ENCODE measurements at regions not wholly inside any gene's neighbourhood (a gene's known extent, or its start where the extent isn't known, plus 50 kb on each side); places are given as distances from the start of the nearest gene placed in this dataset.
"Not testable (repeated sequence)": the region's sequence is repeated elsewhere in the genome, so short reads cannot be mapped to it uniquely, and the experiment has no call there.

DNA sequence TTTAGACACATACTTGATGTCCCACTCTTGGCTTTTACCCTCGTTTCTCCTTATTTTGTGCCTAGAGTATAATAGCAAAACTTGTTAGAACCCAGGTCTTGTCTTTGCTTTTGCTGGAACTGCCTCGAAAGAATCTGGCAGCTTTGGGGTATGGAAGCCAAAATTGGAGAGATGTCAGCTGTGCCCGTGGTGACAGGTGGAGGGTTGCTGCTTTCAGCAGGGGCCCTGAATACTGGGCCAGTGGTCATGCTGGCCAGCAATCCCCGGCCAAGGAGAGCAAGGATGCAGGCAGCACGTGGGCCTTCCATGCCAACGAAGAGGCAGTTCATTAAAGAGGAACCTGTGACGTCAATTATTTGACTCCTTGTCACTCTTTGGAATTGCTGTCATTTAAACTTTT is 181.1 kb downstream of the HIPK3 start:
- H3K4me1 Mint-ChIP-seq (ENCODE audit: low read depth), result no peaks in the 10 kb centered on the region
- intact Hi-C loops (cut with micrococcal nuclease), result no loop called here
- H3K9me3 Mint-ChIP-seq, result peaks cover 7% of the 10 kb centered on the region
- POLR2A ChIA-PET, result no interaction called here
- no peak for ATAC-seq
- CTCF ChIA-PET, result no interaction called here
- no peak overlapping the region for H3K27ac Mint-ChIP-seq
- no peak overlapping the region for H3K4me3 Mint-ChIP-seq
- peaks cover 5% of the 10 kb centered on the region for H3K27me3 Mint-ChIP-seq
- DNase-seq, result no peak
- no peaks in the 10 kb centered on the region for H3K36me3 Mint-ChIP-seq (ENCODE audit: low read depth)
- no peak for TF ChIP-seq CTCF (IDR thresholded peaks at IDR 0.05)

DNA sequence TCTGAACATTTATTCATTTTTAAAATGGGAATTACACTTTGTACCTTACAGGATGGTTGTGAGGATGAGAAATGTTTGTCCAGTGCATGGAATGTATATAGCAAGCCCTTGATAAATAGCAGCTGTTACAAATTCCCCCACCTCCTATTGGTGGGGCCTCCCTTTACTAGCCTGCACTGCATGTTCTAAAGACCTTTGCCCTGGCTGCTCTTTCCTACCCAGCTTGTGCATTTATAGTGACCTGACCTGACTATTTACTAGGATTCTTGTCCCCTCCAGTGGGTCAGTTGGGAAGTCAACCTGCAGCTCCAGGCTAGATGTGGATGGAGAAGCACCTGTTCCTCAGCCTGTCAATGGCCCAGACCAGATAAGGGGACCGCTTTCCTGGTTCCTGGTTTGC is 180.3 kb downstream of the HIPK3 start:
- no peak for TF ChIP-seq CTCF (IDR thresholded peaks at IDR 0.05)
- Mint-ChIP-seq H3K27ac (no peak overlapping the region), H3K9me3 (peaks cover 7% of the 10 kb centered on the region), H3K36me3 (ENCODE audit: low read depth) (no peaks in the 10 kb centered on the region), H3K4me1 (ENCODE audit: low read depth) (no peaks in the 10 kb centered on the region), H3K27me3 (peaks cover 3% of the 10 kb centered on the region), H3K4me3 (no peak overlapping the region)
- CTCF ChIA-PET, result no interaction called here
- intact Hi-C loops (cut with micrococcal nuclease), result no loop called here
- POLR2A ChIA-PET, result no interaction called here
- ATAC-seq (no peak), DNase-seq (no peak)

DNA sequence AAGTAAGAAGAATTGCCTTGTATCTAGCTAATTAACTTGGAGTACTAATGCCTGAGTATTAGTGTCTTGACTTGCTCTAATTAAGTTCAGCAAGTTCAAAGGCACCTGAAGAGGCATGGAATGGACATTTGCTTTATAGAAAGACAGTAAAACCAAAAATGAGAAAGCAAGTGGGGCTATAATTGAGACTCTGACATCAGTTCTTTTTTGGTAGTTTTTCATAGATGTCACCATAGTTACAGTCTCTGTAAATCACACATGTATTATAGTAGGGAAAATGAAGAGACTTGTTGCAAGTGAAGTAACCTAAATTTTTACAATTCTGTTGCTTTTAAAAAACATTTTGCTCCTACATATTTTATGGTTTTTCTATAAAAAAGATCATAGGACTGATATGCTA is 178.0 kb downstream of the HIPK3 start:
- Mint-ChIP-seq H3K9me3 (peaks cover 7% of the 10 kb centered on the region), H3K4me1 (ENCODE audit: low read depth) (no peaks in the 10 kb centered on the region), H3K27ac (no peak overlapping the region), H3K36me3 (ENCODE audit: low read depth) (no peaks in the 10 kb centered on the region), H3K27me3 (peaks cover 10% of the 10 kb centered on the region), H3K4me3 (no peak overlapping the region)
- DNase-seq (no peak), ATAC-seq (no peak)
- TF ChIP-seq CTCF (IDR thresholded peaks at IDR 0.05), result no peak
- POLR2A ChIA-PET, result no interaction called here
- CTCF ChIA-PET, result interaction anchor here (1.7 kb wide), 1 partner anchor 10 kb away, joined by 5 read pairs; no protein-coding TSS in a partner anchor
- intact Hi-C loops (cut with micrococcal nuclease), result no loop called here

GRCh38 chr11:33434294-33434693 is 177.1 kb downstream of the HIPK3 start:
- Mint-ChIP-seq H3K4me1 (ENCODE audit: low read depth) (no peaks in the 10 kb centered on the region), H3K27ac (no peak overlapping the region), H3K4me3 (no peak overlapping the region), H3K27me3 (peaks cover 15% of the 10 kb centered on the region), H3K9me3 (peaks cover 7% of the 10 kb centered on the region), H3K36me3 (ENCODE audit: low read depth) (no peaks in the 10 kb centered on the region)
- CTCF ChIA-PET, result no interaction called here
- intact Hi-C loops (cut with micrococcal nuclease), result no loop called here
- TF ChIP-seq CTCF (IDR thresholded peaks at IDR 0.05), result no peak
- ATAC-seq (no peak), DNase-seq (no peak)
- POLR2A ChIA-PET, result no interaction called here

DNA sequence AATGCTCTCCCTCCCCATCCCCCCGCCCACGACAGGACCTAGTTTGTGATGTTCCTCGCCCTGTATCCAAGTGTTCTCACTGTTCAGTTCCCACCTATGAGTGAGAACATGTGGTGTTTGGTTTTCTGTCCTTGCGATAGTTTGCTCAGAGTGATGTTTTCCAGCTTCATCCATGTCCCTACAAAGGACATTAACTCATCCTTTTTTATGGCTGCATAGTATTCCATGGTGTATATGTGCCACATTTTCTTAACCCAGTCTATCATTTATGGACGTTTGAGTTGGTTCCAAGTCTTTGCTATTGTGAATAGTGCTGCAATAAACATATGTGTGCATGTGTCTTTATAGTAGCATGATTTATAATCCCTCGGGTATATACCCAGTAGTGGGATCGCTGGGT is 171.3 kb downstream of the HIPK3 start:
- ATAC-seq; H3K9me3 Mint-ChIP-seq; H3K4me1 Mint-ChIP-seq (ENCODE audit: low read depth); H3K4me3 Mint-ChIP-seq; POLR2A ChIA-PET; CTCF ChIA-PET; H3K36me3 Mint-ChIP-seq (ENCODE audit: low read depth); intact Hi-C loops (cut with micrococcal nuclease); H3K27ac Mint-ChIP-seq; DNase-seq: not testable (repeated sequence)
- peaks cover 21% of the 10 kb centered on the region for H3K27me3 Mint-ChIP-seq

- H3K27ac Mint-ChIP-seq, result no peak overlapping the region
- POLR2A ChIA-PET, result no interaction called here
- ATAC-seq, result no peak
- H3K4me3 Mint-ChIP-seq, result no peak overlapping the region
- no peak for TF ChIP-seq CTCF (IDR thresholded peaks at IDR 0.05)
- no peak for DNase-seq
- CTCF ChIA-PET, result no interaction called here
- H3K27me3 Mint-ChIP-seq, result peaks cover 5% of the 10 kb centered on the region
- intact Hi-C loops (cut with micrococcal nuclease), result no loop called here
- no peaks in the 10 kb centered on the region for H3K4me1 Mint-ChIP-seq (ENCODE audit: low read depth)
- no peaks in the 10 kb centered on the region for H3K9me3 Mint-ChIP-seq
- H3K36me3 Mint-ChIP-seq (ENCODE audit: low read depth), result no peaks in the 10 kb centered on the region
These were observed 163.9 kb downstream of the HIPK3 start for GRCh38 chr11:33420959-33421566.
